ENCODE measurements at regions not wholly inside any gene's neighbourhood (a gene's known extent, or its start where the extent isn't known, plus 50 kb on each side); places are given as distances from the start of the nearest gene placed in this dataset.

- no peak for DNase-seq (ENCODE audit: low read depth)
- no peak overlapping the region for H3K4me3 ChIP-seq (ENCODE audit: control insufficient read depth, low read depth, low read length)
- TF ChIP-seq, protein P1, sequence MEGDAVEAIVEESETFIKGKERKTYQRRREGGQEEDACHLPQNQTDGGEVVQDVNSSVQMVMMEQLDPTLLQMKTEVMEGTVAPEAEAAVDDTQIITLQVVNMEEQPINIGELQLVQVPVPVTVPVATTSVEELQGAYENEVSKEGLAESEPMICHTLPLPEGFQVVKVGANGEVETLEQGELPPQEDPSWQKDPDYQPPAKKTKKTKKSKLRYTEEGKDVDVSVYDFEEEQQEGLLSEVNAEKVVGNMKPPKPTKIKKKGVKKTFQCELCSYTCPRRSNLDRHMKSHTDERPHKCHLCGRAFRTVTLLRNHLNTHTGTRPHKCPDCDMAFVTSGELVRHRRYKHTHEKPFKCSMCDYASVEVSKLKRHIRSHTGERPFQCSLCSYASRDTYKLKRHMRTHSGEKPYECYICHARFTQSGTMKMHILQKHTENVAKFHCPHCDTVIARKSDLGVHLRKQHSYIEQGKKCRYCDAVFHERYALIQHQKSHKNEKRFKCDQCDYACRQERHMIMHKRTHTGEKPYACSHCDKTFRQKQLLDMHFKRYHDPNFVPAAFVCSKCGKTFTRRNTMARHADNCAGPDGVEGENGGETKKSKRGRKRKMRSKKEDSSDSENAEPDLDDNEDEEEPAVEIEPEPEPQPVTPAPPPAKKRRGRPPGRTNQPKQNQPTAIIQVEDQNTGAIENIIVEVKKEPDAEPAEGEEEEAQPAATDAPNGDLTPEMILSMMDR (conservative IDR thresholded peaks at IDR 0.05; ENCODE audit: control insufficient read depth, insufficient read depth, low read depth, low read length) = no peak
These were observed 188.4 kb upstream of the KLF12 start for GRCh38 chr13:74322562-74322961.

GRCh38 chr13:74320282-74320681 is 186.1 kb upstream of the KLF12 start:
- no peak overlapping the region for H3K4me3 ChIP-seq (ENCODE audit: control insufficient read depth, low read depth, low read length)
- DNase-seq (ENCODE audit: low read depth) = no peak
- TF ChIP-seq, protein P1 (conservative IDR thresholded peaks at IDR 0.05; ENCODE audit: control insufficient read depth, insufficient read depth, low read depth, low read length) = no peak

GRCh38 chr13:74316547-74316946 is 182.3 kb upstream of the KLF12 start:
- TF ChIP-seq, protein P1 (conservative IDR thresholded peaks at IDR 0.05; ENCODE audit: control insufficient read depth, insufficient read depth, low read depth, low read length) = no peak
- DNase-seq (ENCODE audit: low read depth) = no peak
- H3K4me3 ChIP-seq (ENCODE audit: control insufficient read depth, low read depth, low read length) = no peak overlapping the region

DNA sequence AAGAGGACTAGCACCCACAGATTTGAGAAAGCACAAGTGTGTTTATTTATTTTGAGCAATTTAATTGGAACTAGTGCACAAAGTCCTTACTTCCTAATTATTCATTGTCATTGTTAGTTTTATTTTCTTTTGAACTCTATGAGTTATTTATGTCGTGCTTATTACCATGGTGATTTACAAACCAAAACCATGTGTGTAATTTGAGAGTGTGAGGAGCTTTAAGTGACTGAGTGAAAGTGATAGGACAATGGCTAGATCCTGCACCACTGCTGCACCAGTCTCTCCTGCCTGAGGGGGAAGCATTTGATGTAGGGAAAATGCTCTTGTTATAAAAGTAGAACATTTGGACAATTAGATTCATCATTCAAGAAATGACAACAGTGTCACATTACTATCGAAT is 172.3 kb upstream of the KLF12 start:
- TF ChIP-seq, protein P1 (conservative IDR thresholded peaks at IDR 0.05; ENCODE audit: control insufficient read depth, insufficient read depth, low read depth, low read length) = no peak
- DNase-seq (ENCODE audit: low read depth) = peak; percentile 52
- no peak overlapping the region for H3K4me3 ChIP-seq (ENCODE audit: control insufficient read depth, low read depth, low read length)

GRCh38 chr13:74305876-74306275 is 171.7 kb upstream of the KLF12 start:
- DNase-seq (ENCODE audit: low read depth) = peak; percentile 7
- TF ChIP-seq, protein P1 (conservative IDR thresholded peaks at IDR 0.05; ENCODE audit: control insufficient read depth, insufficient read depth, low read depth, low read length) = no peak
- no peak overlapping the region for H3K4me3 ChIP-seq (ENCODE audit: control insufficient read depth, low read depth, low read length)

- DNase-seq (ENCODE audit: low read depth) = no peak
- no peak overlapping the region for H3K4me3 ChIP-seq (ENCODE audit: control insufficient read depth, low read depth, low read length)
- TF ChIP-seq, protein P1 (conservative IDR thresholded peaks at IDR 0.05; ENCODE audit: control insufficient read depth, insufficient read depth, low read depth, low read length) = no peak
These were observed 167.2 kb upstream of the KLF12 start for GRCh38 chr13:74301258-74301935.

GRCh38 chr13:74300162-74300561 is 166.0 kb upstream of the KLF12 start:
- H3K4me3 ChIP-seq (ENCODE audit: control insufficient read depth, low read depth, low read length) = no peak overlapping the region
- TF ChIP-seq, protein P1 (conservative IDR thresholded peaks at IDR 0.05; ENCODE audit: control insufficient read depth, insufficient read depth, low read depth, low read length) = no peak
- DNase-seq (ENCODE audit: low read depth) = no peak
